HCT116 (cell line): ENCODE measurements at regions not wholly inside any gene's neighbourhood (a gene's known extent, or its start where the extent isn't known, plus 50 kb on each side); places are given as distances from the start of the nearest gene placed in this dataset.

ENCODE experiments used
- ATAC-seq: fragments of 200-7000 bp; cut with Tn5 transposase; 2 replicates; pipeline ENCODE4 v1.9.1; 2020; ENCODE audit warnings: mild to moderate bottlenecking, moderate library complexity
- BruUV-seq: library from RNA; stranded (reverse); fragments of 400-500 nt; replicated peaks from 2 replicates; lab custom pipeline; 2021; lab: Mats Ljungman, UMichigan
- CTCF ChIA-PET: fragments of 300-600 bp; sonication (Branson Sonifier 250); formaldehyde crosslinking; loops from one replicate; lab custom pipeline; 2021; ENCODE audit warnings: antibody characterized with exemption; lab: Charles Lee
- POLR2A ChIA-PET: fragments of 300-600, 350-600 bp; sonication (Branson Sonifier 250); formaldehyde crosslinking; loops from one replicate; lab custom pipeline; 2021; ENCODE audit warnings: antibody characterized with exemption; lab: Charles Lee
- RAD21 ChIA-PET, 2 experiments: fragments of 300-600 bp; sonication (Branson Sonifier 250); formaldehyde crosslinking; loops; one replicate each; lab custom pipeline; 2023; ENCODE audit warnings: low total read pairs in 2 of 2; ENCODE audit not compliant: uncharacterized antibody in 2 of 2, unreplicated experiment in 2 of 2, low non-redundant PET in 1 of 2; lab: Charles Lee
- DNase-seq: peaks from one replicate; pipeline ENCODE4 v3.0.0-alpha.2; 2010; ENCODE audit warnings: low read depth, low spot score
- H2AFZ ChIP-seq: fragments of 200-600 bp; shearing (Covaris generic), sonication (generic); 2 replicates; pipeline ENCODE4 v1.6.1; 2017; ENCODE audit warnings: low read depth, mixed run types, mixed read lengths, antibody characterized with exemption, low read length; ENCODE audit not compliant: poor library complexity, severe bottlenecking
- H3K27ac ChIP-seq: 2 replicates; pipeline ENCODE4 v1.5.1; 2012; ENCODE audit warnings: low read depth, low read length
- H3K27me3 ChIP-seq: fragments of 200-600 bp; sonication (generic); 2 replicates; pipeline ENCODE4 v1.6.1; 2016; ENCODE audit warnings: mixed run types, low read length, mixed read lengths; ENCODE audit not compliant: insufficient read depth
- H3K36me3 ChIP-seq, 2 experiments: fragments of 200-500 bp in 1 of 2; fragments of 200-600 bp in 1 of 2; sonication (Bioruptor generic) in 1 of 2; sonication (generic) in 1 of 2; 2 replicates each; pipeline versions ENCODE4 v1.5.1 to v1.6.1; 2014 to 2016; ENCODE audit warnings: low read length in 2 of 2, inconsistent platforms in 1 of 2, mixed read lengths in 1 of 2, mixed run types in 1 of 2; ENCODE audit not compliant: insufficient read depth in 2 of 2, control insufficient read depth in 1 of 2
- H3K4me1 ChIP-seq, 2 experiments: fragments of 200-600 bp in 1 of 2; sonication (generic) in 1 of 2; 2 replicates each; pipeline versions ENCODE4 v1.5.1 to v1.6.1; 2012 to 2017; ENCODE audit warnings: low read length in 2 of 2, inconsistent platforms in 1 of 2, mild to moderate bottlenecking in 1 of 2, mixed read lengths in 1 of 2, mixed run types in 1 of 2, moderate library complexity in 1 of 2; ENCODE audit not compliant: insufficient read depth in 2 of 2, control insufficient read depth in 1 of 2
- H3K4me2 ChIP-seq: fragments of 200-600 bp; sonication (generic); 2 replicates; pipeline ENCODE4 v1.6.1; 2017; ENCODE audit warnings: mixed run types, low read length, mixed read lengths
- H3K4me3 ChIP-seq, 2 experiments: fragments of 200-600 bp in 1 of 2; sonication (generic) in 1 of 2; replicated peaks in 1 of 2; 2 replicates each; pipeline ENCODE4 v1.5.1; 2011 to 2016; ENCODE audit warnings: low read length in 2 of 2, control low read depth in 1 of 2, low read depth in 1 of 2, mild to moderate bottlenecking in 1 of 2, mixed read lengths in 1 of 2, mixed run types in 1 of 2
- H3K79me2 ChIP-seq: fragments of 200-600 bp; sonication (generic); 2 replicates; pipeline ENCODE4 v1.6.1; 2017; ENCODE audit warnings: mild to moderate bottlenecking, mixed run types, low read length, moderate library complexity, mixed read lengths; ENCODE audit not compliant: insufficient read depth
- H3K9ac ChIP-seq: fragments of 200-600 bp; sonication (generic); 2 replicates; pipeline ENCODE4 v1.6.1; 2016; ENCODE audit warnings: low read length, mixed read lengths
- H3K9me2 ChIP-seq: fragments of 200-600 bp; sonication (generic), shearing (Covaris generic); 2 replicates; pipeline ENCODE4 v1.6.1; 2017; ENCODE audit warnings: mixed run types, mild to moderate bottlenecking, moderate library complexity; ENCODE audit not compliant: insufficient read depth
- H3K9me3 ChIP-seq, 2 experiments: fragments of 200-500 bp in 1 of 2; fragments of 200-600 bp in 1 of 2; sonication (Bioruptor generic) in 1 of 2; sonication (generic) in 1 of 2; 2 replicates each; pipeline ENCODE4 v1.6.1; 2014 to 2017; ENCODE audit warnings: low read length in 2 of 2, mixed read lengths in 2 of 2, inconsistent platforms in 1 of 2, low read depth in 1 of 2, mild to moderate bottlenecking in 1 of 2, mixed run types in 1 of 2, moderate library complexity in 1 of 2; ENCODE audit not compliant: control insufficient read depth in 1 of 2, insufficient read depth in 1 of 2
- H4K20me1 ChIP-seq: fragments of 200-600 bp; sonication (generic), shearing (Covaris generic); 2 replicates; pipeline ENCODE4 v1.6.1; 2017; ENCODE audit warnings: mixed run types, mild to moderate bottlenecking, moderate library complexity; ENCODE audit not compliant: insufficient read depth
- ELF1 ChIP-seq: IDR thresholded peaks from 2 replicates; pipeline ENCODE4 v1.6.1; 2012; ENCODE audit warnings: low read depth, borderline replicate concordance
- POLR2AphosphoS5 ChIP-seq: IDR thresholded peaks from 2 replicates; pipeline ENCODE4 v1.6.1; 2011; ENCODE audit warnings: mild to moderate bottlenecking, low read depth, low read length, moderate library complexity
- TCF7L2 ChIP-seq: IDR thresholded peaks from 2 replicates; pipeline ENCODE4 v1.7.0; 2011; ENCODE audit warnings: borderline replicate concordance, inconsistent platforms; ENCODE audit not compliant: insufficient read depth, insufficient read length; ENCODE audit errors: extremely low read depth
- ZBTB33 ChIP-seq: IDR thresholded peaks from 2 replicates; pipeline ENCODE4 v1.6.1; 2011; ENCODE audit warnings: mild to moderate bottlenecking, low read length, moderate library complexity; ENCODE audit not compliant: insufficient replicate concordance; ENCODE audit errors: extremely low read depth
- intact Hi-C: fragments of 100-400 bp; cut with micrococcal nuclease; formaldehyde crosslinking; loops from 2 replicates; pipeline ENCODE4 v1.10.0; 2022
- TF ChIP-seq, protein P1 (sequence below): IDR thresholded peaks from 2 replicates; pipeline ENCODE4 v1.6.1; 2012
- TF ChIP-seq, protein P2 (sequence below), 3 experiments: fragments of 200-600 bp in 1 of 3; sonication (generic) in 1 of 3; IDR thresholded peaks in 2 of 3; conservative IDR thresholded peaks in 1 of 3; 2 replicates each; pipeline ENCODE4 v1.5.1; 2012 to 2017; ENCODE audit warnings: low read depth in 2 of 3, low read length in 2 of 3, antibody characterized with exemption in 1 of 3, borderline replicate concordance in 1 of 3, control low read depth in 1 of 3, mild to moderate bottlenecking in 1 of 3, mixed read lengths in 1 of 3, mixed run types in 1 of 3, moderate library complexity in 1 of 3; ENCODE audit not compliant: insufficient read depth in 1 of 3

GRCh38 chr15:25186906-25187645 lies 232.3 kb downstream of the SNRPN start:
- ChIA-PET POLR2A (no interaction called here), CTCF (no interaction called here), RAD21 (no interaction called here)
- Histone ChIP-seq H3K27ac (no peak overlapping the region), H3K9me3 (peaks cover 0 to 8% of the 10 kb centered on the region in 2 experiments; a peak in 2 of 4 replicates), H3K4me3 (no peak overlapping the region), H2AFZ (no peak overlapping the region), H4K20me1 (no peaks in the 10 kb centered on the region), H3K4me2 (no peak overlapping the region), H3K9ac (no peak overlapping the region), H3K36me3 (no peaks in the 10 kb centered on the region), H3K9me2 (no peaks in the 10 kb centered on the region), H3K4me1 (no peaks in the 10 kb centered on the region), H3K79me2 (no peaks in the 10 kb centered on the region), H3K27me3 (no peaks in the 10 kb centered on the region)
- BruUV-seq = no TSS peak
- ATAC-seq (no peak), DNase-seq (no peak)
- intact Hi-C loops = no loop called here
- TF ChIP-seq TCF7L2 (no peak), POLR2AphosphoS5 (no peak), ELF1 (no peak), ZBTB33 (no peak)
- TF ChIP-seq, protein P1, sequence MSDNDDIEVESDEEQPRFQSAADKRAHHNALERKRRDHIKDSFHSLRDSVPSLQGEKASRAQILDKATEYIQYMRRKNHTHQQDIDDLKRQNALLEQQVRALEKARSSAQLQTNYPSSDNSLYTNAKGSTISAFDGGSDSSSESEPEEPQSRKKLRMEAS = no peak
- TF ChIP-seq, protein P2, sequence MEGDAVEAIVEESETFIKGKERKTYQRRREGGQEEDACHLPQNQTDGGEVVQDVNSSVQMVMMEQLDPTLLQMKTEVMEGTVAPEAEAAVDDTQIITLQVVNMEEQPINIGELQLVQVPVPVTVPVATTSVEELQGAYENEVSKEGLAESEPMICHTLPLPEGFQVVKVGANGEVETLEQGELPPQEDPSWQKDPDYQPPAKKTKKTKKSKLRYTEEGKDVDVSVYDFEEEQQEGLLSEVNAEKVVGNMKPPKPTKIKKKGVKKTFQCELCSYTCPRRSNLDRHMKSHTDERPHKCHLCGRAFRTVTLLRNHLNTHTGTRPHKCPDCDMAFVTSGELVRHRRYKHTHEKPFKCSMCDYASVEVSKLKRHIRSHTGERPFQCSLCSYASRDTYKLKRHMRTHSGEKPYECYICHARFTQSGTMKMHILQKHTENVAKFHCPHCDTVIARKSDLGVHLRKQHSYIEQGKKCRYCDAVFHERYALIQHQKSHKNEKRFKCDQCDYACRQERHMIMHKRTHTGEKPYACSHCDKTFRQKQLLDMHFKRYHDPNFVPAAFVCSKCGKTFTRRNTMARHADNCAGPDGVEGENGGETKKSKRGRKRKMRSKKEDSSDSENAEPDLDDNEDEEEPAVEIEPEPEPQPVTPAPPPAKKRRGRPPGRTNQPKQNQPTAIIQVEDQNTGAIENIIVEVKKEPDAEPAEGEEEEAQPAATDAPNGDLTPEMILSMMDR (IDR thresholded peaks at IDR 0.05 in 2 of 3, conservative IDR thresholded peaks at IDR 0.05 in 1 of 3; ENCODE audit: borderline replicate concordance in 1 of 3, insufficient read depth in 1 of 3, low read depth in 2 of 3, low read length in 2 of 3) = no peak
